BJ (cell line): ENCODE measurements at regions not wholly inside any gene's neighbourhood (a gene's known extent, or its start where the extent isn't known, plus 50 kb on each side); places are given as distances from the start of the nearest gene placed in this dataset.

ENCODE experiments used
- CTCF ChIA-PET: fragments of 350-600 bp; formaldehyde crosslinking; extraction: SDS; loops from one replicate; lab custom pipeline; 2021; ENCODE audit warnings: antibody characterized with exemption, inconsistent platforms; lab: Yijun Ruan, JAX
- POLR2A ChIA-PET: fragments of 300-600 bp; sonication (Branson Sonifier 250); formaldehyde crosslinking; extraction: SDS; loops from one replicate; lab custom pipeline; 2021; ENCODE audit warnings: antibody characterized with exemption; lab: Charles Lee
- DNase-seq: peaks from one replicate; pipeline ENCODE4 v3.0.0-alpha.2; 2011; ENCODE audit warnings: low read depth
- H3K27me3 ChIP-seq: 2 replicates; pipeline ENCODE4 v1.6.0; 2011; ENCODE audit warnings: low read length; ENCODE audit not compliant: control insufficient read depth, insufficient read depth
- H3K36me3 ChIP-seq: 2 replicates; pipeline ENCODE4 v1.5.1; 2011; ENCODE audit warnings: low read length; ENCODE audit not compliant: control insufficient read depth, insufficient read depth
- H3K4me3 ChIP-seq: 2 replicates; pipeline ENCODE4 v1.5.1; 2011; ENCODE audit warnings: low read depth, mild to moderate bottlenecking, control low read depth, low read length
- CTCF ChIP-seq: IDR thresholded peaks from 2 replicates; pipeline ENCODE4 v1.5.1; 2011; ENCODE audit warnings: low read depth, mild to moderate bottlenecking, control low read depth, inconsistent platforms, low read length, moderate library complexity; ENCODE audit not compliant: insufficient read depth

GRCh38 chr15:85847031-85847430, 52.3 kb upstream of the KLHL25 start:
- POLR2A ChIA-PET = no interaction called here
- CTCF ChIA-PET = interaction anchor here (0.6 kb wide), 1 partner anchor 12 kb away, joined by 7 read pairs; no protein-coding TSS in a partner anchor

GRCh38 chr15:85849946-85850345, 55.2 kb upstream of the KLHL25 start:
- H3K4me3 ChIP-seq = no peak overlapping the region
- DNase-seq = no peak
- POLR2A ChIA-PET = no interaction called here
- H3K27me3 ChIP-seq = peaks cover 8% of the 10 kb centered on the region
- H3K36me3 ChIP-seq = no peaks in the 10 kb centered on the region
- no peak for TF ChIP-seq CTCF
- CTCF ChIA-PET = no interaction called here

More at GRCh38 chr15:85847031-85847430, 52.3 kb upstream of the KLHL25 start:
- Histone ChIP-seq H3K4me3 (no peak overlapping the region), H3K27me3 (peaks cover 6% of the 10 kb centered on the region; the same call in 1 of the 2 replicates), H3K36me3 (no peaks in the 10 kb centered on the region)
- DNase-seq = no peak
- no peak for TF ChIP-seq CTCF

GRCh38 chr15:85852969-85853368, 58.2 kb upstream of the KLHL25 start:
- TF ChIP-seq CTCF = no peak
- no peaks in the 10 kb centered on the region for H3K36me3 ChIP-seq
- H3K27me3 ChIP-seq = peaks cover 5% of the 10 kb centered on the region; the same call in 1 of the 2 replicates
- ChIA-PET CTCF (interaction anchor here (1.4 kb wide), 1 partner anchor 9 kb away, joined by 3 read pairs; no protein-coding TSS in a partner anchor), POLR2A (no interaction called here)
- no peak overlapping the region for H3K4me3 ChIP-seq
- DNase-seq = no peak

GRCh38 chr15:85854345-85855097, 59.8 kb upstream of the KLHL25 start:
- Histone ChIP-seq H3K36me3 (no peaks in the 10 kb centered on the region), H3K4me3 (no peak overlapping the region), H3K27me3 (peaks cover 4% of the 10 kb centered on the region; the same call in 1 of the 2 replicates)
- TF ChIP-seq CTCF = peak; percentile 83
- CTCF ChIA-PET = interaction anchor here (0.6 to 1.5 kb wide), 9 partner anchors 8 to 558 kb away, joined by 3 to 6 read pairs (median 3); no protein-coding TSS in a partner anchor
- DNase-seq = no peak
- POLR2A ChIA-PET = interaction anchor here (0.6 kb wide), 1 partner anchor 122 kb away, joined by 4 read pairs; no protein-coding TSS in a partner anchor

GRCh38 chr15:85858586-85859375, 64.1 kb upstream of the KLHL25 start:
- Histone ChIP-seq H3K4me3 (no peak overlapping the region), H3K27me3 (peaks cover 4% of the 10 kb centered on the region; the same call in 1 of the 2 replicates), H3K36me3 (no peaks in the 10 kb centered on the region)
- TF ChIP-seq CTCF = peak; percentile 80
- no peak for DNase-seq
- ChIA-PET POLR2A (no interaction called here), CTCF (interaction anchor here (0.6 to 1.7 kb wide), 8 partner anchors 8 to 56 kb away, joined by 3 to 8 read pairs (median 5); no protein-coding TSS in a partner anchor)
